GM19043 (cell line): ENCODE measurements at regions not wholly inside any gene's neighbourhood (a gene's known extent, or its start where the extent isn't known, plus 50 kb on each side); places are given as distances from the start of the nearest gene placed in this dataset.

Source experiments
- ATAC-seq: cut with Tn5 transposase; IDR thresholded peaks from one replicate; pipeline ENCODE4 v1.9.1; 2021; ENCODE audit warnings: low read depth; ENCODE audit not compliant: unreplicated experiment

GRCh38 chr10:83346266-83346910, 792.9 kb upstream of the GHITM start:
- no peak for ATAC-seq

GRCh38 chr10:83352588-83352987, 786.7 kb upstream of the GHITM start:
- no peak for ATAC-seq

- no peak for ATAC-seq
These were observed 784.9 kb upstream of the GHITM start for GRCh38 chr10:83354456-83354855.

- ATAC-seq = no peak
These were observed 782.3 kb upstream of the GHITM start for GRCh38 chr10:83357004-83357403.

- ATAC-seq = no peak
These were observed 781.7 kb upstream of the GHITM start for GRCh38 chr10:83357627-83358026.

GRCh38 chr10:83367036-83367435, 772.3 kb upstream of the GHITM start:
- ATAC-seq = no peak

- no peak for ATAC-seq
These were observed 767.4 kb upstream of the GHITM start for GRCh38 chr10:83371696-83372490.

GRCh38 chr10:83372646-83373045, 766.7 kb upstream of the GHITM start:
- no peak for ATAC-seq

GRCh38 chr10:83373671-83374070, 765.6 kb upstream of the GHITM start:
- no peak for ATAC-seq

GRCh38 chr10:83374741-83375140, 764.6 kb upstream of the GHITM start:
- ATAC-seq = no peak

GRCh38 chr10:83375274-83375673, 764.0 kb upstream of the GHITM start:
- ATAC-seq = no peak

GRCh38 chr10:83397806-83398205, 741.5 kb upstream of the GHITM start:
- no peak for ATAC-seq

GRCh38 chr10:83410570-83410969, 728.7 kb upstream of the GHITM start:
- no peak for ATAC-seq

GRCh38 chr10:83425306-83425705, 714.0 kb upstream of the GHITM start:
- no peak for ATAC-seq

- no peak for ATAC-seq
These were observed 712.2 kb upstream of the GHITM start for GRCh38 chr10:83427101-83427500.

GRCh38 chr10:83432261-83433045, 706.9 kb upstream of the GHITM start:
- ATAC-seq = no peak

GRCh38 chr10:83433705-83434104, 705.6 kb upstream of the GHITM start:
- ATAC-seq = no peak

GRCh38 chr10:83448013-83448412, 691.3 kb upstream of the GHITM start:
- ATAC-seq = no peak

- ATAC-seq = no peak
These were observed 680.7 kb upstream of the GHITM start for GRCh38 chr10:83458611-83459010.

GRCh38 chr10:83459124-83459523, 680.2 kb upstream of the GHITM start:
- no peak for ATAC-seq

- no peak for ATAC-seq
These were observed 669.5 kb upstream of the GHITM start for GRCh38 chr10:83469728-83470331.
